HepG2 (cell line): ENCODE measurements at regions not wholly inside any gene's neighbourhood (a gene's known extent, or its start where the extent isn't known, plus 50 kb on each side); places are given as distances from the start of the nearest gene placed in this dataset.

Experiments
- ATAC-seq: fragments of 200-7000 bp; cut with Tn5 transposase; 3 replicates; pipeline ENCODE4 v1.9.1; 2020; ENCODE audit warnings: mild to moderate bottlenecking, moderate library complexity
- BruUV-seq: library from RNA; stranded (reverse); fragments of 400-500 nt; replicated peaks from 2 replicates; lab custom pipeline; 2021; lab: Mats Ljungman, UMichigan
- CTCF ChIA-PET: fragments of 300-600 bp; formaldehyde crosslinking; extraction: SDS; loops from one replicate; lab custom pipeline; 2021; ENCODE audit warnings: low total read pairs, inconsistent platforms, low intra/inter-chr PET ratio; lab: Yijun Ruan, JAX
- POLR2A ChIA-PET: fragments of 350-600 bp; sonication (Branson Sonifier 250); formaldehyde crosslinking; loops from one replicate; lab custom pipeline; 2020; ENCODE audit warnings: antibody characterized with exemption, inconsistent platforms; lab: Yijun Ruan, JAX
- DNase-seq: peaks from one replicate; pipeline ENCODE4 v3.0.0-alpha.2; 2015; ENCODE audit warnings: low spot score
- FAIRE-seq: peaks from 3 replicates; lab custom pipeline; 2011; peaks lifted over from hg19 to GRCh38; lab: Jason Lieb, UNC
- H2AFZ ChIP-seq: one replicate; pipeline ENCODE4 v1.6.1; 2011; ENCODE audit warnings: low read length, inconsistent platforms
- H3K27ac ChIP-seq: fragments of 300-600 bp; 3 replicates; pipeline ENCODE4 v1.8.0; 2011; ENCODE audit warnings: mixed run types, mild to moderate bottlenecking, mixed read lengths, low read length, inconsistent platforms; ENCODE audit not compliant: insufficient read depth; ENCODE audit errors: extremely low read length
- H3K27me3 ChIP-seq, 2 experiments: fragments of 200-600 bp in 1 of 2; 2 replicates in 1 of 2; 3 replicates in 1 of 2; pipeline versions ENCODE4 v1.6.0 to v1.8.0; 2011; ENCODE audit warnings: low read length in 2 of 2, mild to moderate bottlenecking in 2 of 2, moderate library complexity in 2 of 2, inconsistent platforms in 1 of 2; ENCODE audit not compliant: insufficient read depth in 2 of 2, control insufficient read depth in 1 of 2
- H3K36me3 ChIP-seq, 2 experiments: fragments of 200-600 bp in 1 of 2; replicated peaks in 1 of 2; 2 replicates in 1 of 2; 3 replicates in 1 of 2; pipeline versions ENCODE4 v1.5.1 to v1.8.0; 2011; ENCODE audit warnings: low read length in 2 of 2, inconsistent platforms in 1 of 2; ENCODE audit not compliant: insufficient read depth in 2 of 2, control insufficient read depth in 1 of 2
- H3K4me1 ChIP-seq: 2 replicates; pipeline ENCODE4 v1.5.1; 2012; ENCODE audit warnings: low read length, inconsistent platforms; ENCODE audit not compliant: insufficient read depth
- H3K4me2 ChIP-seq: 2 replicates; pipeline ENCODE4 v1.6.0; 2011; ENCODE audit warnings: low read depth, low read length, inconsistent platforms
- H3K4me3 ChIP-seq, 3 experiments: fragments of 200-600 bp in 1 of 3; sonication (generic), shearing (Covaris generic) in 1 of 3; replicated peaks in 1 of 3; 2 replicates each; pipeline ENCODE4 v1.5.1; 2011 to 2016; ENCODE audit warnings: low read length in 3 of 3, inconsistent platforms in 2 of 3, low read depth in 2 of 3, mild to moderate bottlenecking in 2 of 3, control low read depth in 1 of 3, mixed read lengths in 1 of 3; ENCODE audit not compliant: insufficient read depth in 1 of 3
- H3K79me2 ChIP-seq: one replicate; pipeline ENCODE4 v1.6.1; 2011; ENCODE audit warnings: low read length, inconsistent platforms; ENCODE audit not compliant: insufficient read depth
- H3K9ac ChIP-seq: 2 replicates; pipeline ENCODE4 v1.6.0; 2011; ENCODE audit warnings: mild to moderate bottlenecking, low read depth, low read length, inconsistent platforms; ENCODE audit not compliant: insufficient read depth
- H3K9me3 ChIP-seq: 2 replicates; pipeline ENCODE4 v1.5.1; 2012; ENCODE audit warnings: mild to moderate bottlenecking, low read length
- H4K20me1 ChIP-seq: 2 replicates; pipeline ENCODE4 v1.6.0; 2011; ENCODE audit warnings: inconsistent platforms, mild to moderate bottlenecking, low read length, moderate library complexity; ENCODE audit not compliant: insufficient read depth
- HNF4G ChIP-seq, 2 experiments: sonication (generic) in 1 of 2; formaldehyde crosslinking in 1 of 2; IDR thresholded peaks; 2 replicates each; pipeline versions ENCODE4 v1.4.0 to v1.6.1; 2011 to 2020; ENCODE audit warnings: borderline replicate concordance in 2 of 2, low read depth in 2 of 2, mild to moderate bottlenecking in 2 of 2, low read length in 1 of 2, missing genetic modification reagents in 1 of 2, moderate library complexity in 1 of 2
- NFIC ChIP-seq: IDR thresholded peaks from 2 replicates; pipeline ENCODE4 v1.6.1; 2012; ENCODE audit warnings: mild to moderate bottlenecking, low read length, inconsistent platforms
- SETDB1 ChIP-seq: sonication (generic); formaldehyde crosslinking; IDR thresholded peaks from 2 replicates; pipeline ENCODE4 v1.5.1; 2020; ENCODE audit warnings: missing genetic modification reagents, mild to moderate bottlenecking, borderline replicate concordance
- SKI ChIP-seq: fragments of 450-650 bp; IDR thresholded peaks from one replicate; pipeline ENCODE4 v1.6.1; 2018; ENCODE audit warnings: mild to moderate bottlenecking; ENCODE audit not compliant: partially characterized antibody
- THAP11 ChIP-seq: IDR thresholded peaks from 2 replicates; pipeline ENCODE4 v1.6.1; 2016; ENCODE audit warnings: missing biosample characterization, missing genetic modification reagents
- ZIK1 ChIP-seq: sonication (generic); formaldehyde crosslinking; IDR thresholded peaks from 2 replicates; pipeline ENCODE4 v1.5.0; 2020; ENCODE audit warnings: mild to moderate bottlenecking, low read depth, missing genetic modification reagents, borderline replicate concordance
- ZNF205 ChIP-seq: IDR thresholded peaks from 2 replicates; pipeline ENCODE4 v1.6.1; 2018; ENCODE audit warnings: missing biosample characterization, missing genetic modification reagents
- ZNF441 ChIP-seq: sonication (generic); formaldehyde crosslinking; IDR thresholded peaks from 2 replicates; pipeline ENCODE4 v1.7.0; 2021; ENCODE audit warnings: missing genetic modification reagents, borderline replicate concordance
- ZNF878 ChIP-seq: sonication (generic); formaldehyde crosslinking; IDR thresholded peaks from 2 replicates; pipeline ENCODE4 v1.8.1; 2023; ENCODE audit warnings: mild to moderate bottlenecking, missing genetic modification reagents, moderate library complexity
- WGBS: methylation state at CpG from one replicate; pipeline ENCODE4 v1.1.6; 2017; ENCODE audit warnings: low lambda C conversion rate; 5-methylcytosine and 5-hydroxymethylcytosine counted together
- in situ Hi-C: cut with HindIII; loops from 2 replicates; pipeline ENCODE4 v1.10.0; 2017; ENCODE audit warnings: low pct_unique_long_range_greater_than_20kb; ENCODE audit not compliant: extremely low pct_ligation_motif_present
- intact Hi-C: fragments of 100-400 bp; cut with micrococcal nuclease; formaldehyde crosslinking; loops from one replicate; pipeline ENCODE4 v1.10.0; 2022; ENCODE audit not compliant: unreplicated experiment
- TF ChIP-seq, protein P1 (sequence below): sonication (generic); formaldehyde crosslinking; IDR thresholded peaks from 2 replicates; pipeline ENCODE4 v1.4.0; 2020; ENCODE audit warnings: missing genetic modification reagents, borderline replicate concordance
- TF ChIP-seq, protein P2 (sequence below): sonication (generic); formaldehyde crosslinking; IDR thresholded peaks from 2 replicates; pipeline ENCODE4 v1.4.0; 2020; ENCODE audit warnings: missing genetic modification reagents, borderline replicate concordance
- TF ChIP-seq, protein P3 (sequence below), 2 experiments: sonication (generic) in 1 of 2; formaldehyde crosslinking in 1 of 2; IDR thresholded peaks; 2 replicates each; pipeline versions ENCODE4 v1.4.0 to v1.6.1; 2016 to 2020; ENCODE audit warnings: borderline replicate concordance in 1 of 2, low read depth in 1 of 2, mild to moderate bottlenecking in 1 of 2, missing genetic modification reagents in 1 of 2

DNA sequence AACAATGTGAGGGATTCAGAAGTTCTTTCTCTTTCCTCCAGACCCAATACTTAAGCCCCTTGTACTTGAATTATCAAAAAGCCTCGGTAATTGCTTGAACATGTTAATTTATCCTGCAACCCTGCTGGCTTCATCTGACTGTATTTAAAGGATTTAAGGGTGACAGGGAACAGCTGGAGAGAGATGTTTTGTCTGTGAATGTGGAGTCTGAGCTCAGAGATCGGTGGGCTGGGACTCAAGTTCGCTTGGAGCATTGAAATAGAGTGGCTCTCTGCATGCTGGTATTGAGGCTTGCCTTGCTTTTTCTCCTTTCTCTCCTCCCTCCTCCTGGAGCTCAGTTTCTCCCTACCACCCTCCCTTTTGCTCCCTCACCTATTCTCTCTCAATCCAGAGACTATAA lies 73.6 kb downstream of the BOD1L2 start (continued):
- TF ChIP-seq THAP11 (CRISPR knock-in tag): no peak
- TF ChIP-seq, protein P1, sequence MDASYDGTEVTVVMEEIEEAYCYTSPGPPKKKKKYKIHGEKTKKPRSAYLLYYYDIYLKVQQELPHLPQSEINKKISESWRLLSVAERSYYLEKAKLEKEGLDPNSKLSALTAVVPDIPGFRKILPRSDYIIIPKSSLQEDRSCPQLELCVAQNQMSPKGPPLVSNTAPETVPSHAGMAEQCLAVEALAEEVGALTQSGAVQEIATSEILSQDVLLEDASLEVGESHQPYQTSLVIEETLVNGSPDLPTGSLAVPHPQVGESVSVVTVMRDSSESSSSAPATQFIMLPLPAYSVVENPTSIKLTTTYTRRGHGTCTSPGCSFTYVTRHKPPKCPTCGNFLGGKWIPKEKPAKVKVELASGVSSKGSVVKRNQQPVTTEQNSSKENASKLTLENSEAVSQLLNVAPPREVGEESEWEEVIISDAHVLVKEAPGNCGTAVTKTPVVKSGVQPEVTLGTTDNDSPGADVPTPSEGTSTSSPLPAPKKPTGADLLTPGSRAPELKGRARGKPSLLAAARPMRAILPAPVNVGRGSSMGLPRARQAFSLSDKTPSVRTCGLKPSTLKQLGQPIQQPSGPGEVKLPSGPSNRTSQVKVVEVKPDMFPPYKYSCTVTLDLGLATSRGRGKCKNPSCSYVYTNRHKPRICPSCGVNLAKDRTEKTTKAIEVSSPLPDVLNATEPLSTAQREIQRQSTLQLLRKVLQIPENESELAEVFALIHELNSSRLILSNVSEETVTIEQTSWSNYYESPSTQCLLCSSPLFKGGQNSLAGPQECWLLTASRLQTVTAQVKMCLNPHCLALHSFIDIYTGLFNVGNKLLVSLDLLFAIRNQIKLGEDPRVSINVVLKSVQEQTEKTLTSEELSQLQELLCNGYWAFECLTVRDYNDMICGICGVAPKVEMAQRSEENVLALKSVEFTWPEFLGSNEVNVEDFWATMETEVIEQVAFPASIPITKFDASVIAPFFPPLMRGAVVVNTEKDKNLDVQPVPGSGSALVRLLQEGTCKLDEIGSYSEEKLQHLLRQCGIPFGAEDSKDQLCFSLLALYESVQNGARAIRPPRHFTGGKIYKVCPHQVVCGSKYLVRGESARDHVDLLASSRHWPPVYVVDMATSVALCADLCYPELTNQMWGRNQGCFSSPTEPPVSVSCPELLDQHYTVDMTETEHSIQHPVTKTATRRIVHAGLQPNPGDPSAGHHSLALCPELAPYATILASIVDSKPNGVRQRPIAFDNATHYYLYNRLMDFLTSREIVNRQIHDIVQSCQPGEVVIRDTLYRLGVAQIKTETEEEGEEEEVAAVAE: no peak
- TF ChIP-seq ZIK1 (CRISPR knock-in tag): no peak
- no peak for TF ChIP-seq ZNF441 (CRISPR knock-in tag)
- TF ChIP-seq SKI: no peak
- TF ChIP-seq SETDB1 (CRISPR knock-in tag): no peak

GRCh38 chr18:57220930-57221483 lies 74.1 kb downstream of the BOD1L2 start:
- DNase-seq: no peak
- Histone ChIP-seq H2AFZ (no peak overlapping the region), H3K9ac (no peak overlapping the region), H3K4me3 (no peak overlapping the region), H3K4me1 (no peaks in the 10 kb centered on the region), H4K20me1 (no peaks in the 10 kb centered on the region), H3K79me2 (no peaks in the 10 kb centered on the region), H3K27me3 (0 out of 5 replicates have a peak, but pooled peaks cover 0 to 2% of the 10 kb centered on the region in 2 experiments), H3K27ac (no peak overlapping the region), H3K36me3 (no peaks in the 10 kb centered on the region), H3K4me2 (no peak overlapping the region)
- intact Hi-C loops: no loop called here
- no peak for ATAC-seq
- BruUV-seq: no TSS peak
- no peak for FAIRE-seq
- CTCF ChIA-PET: no interaction called here
- POLR2A ChIA-PET: no interaction called here
- in situ Hi-C loops: no loop called here
- TF ChIP-seq HNF4G (IDR thresholded peaks at IDR 0.05; ENCODE audit: borderline replicate concordance, low read depth, low read length) (no peak), HNF4G (CRISPR knock-in tag; IDR thresholded peaks at IDR 0.05; ENCODE audit: borderline replicate concordance, low read depth) (no peak), ZNF205 (CRISPR knock-in tag) (no peak), NFIC (no peak), ZNF878 (CRISPR knock-in tag) (no peak)
- TF ChIP-seq, protein P2, sequence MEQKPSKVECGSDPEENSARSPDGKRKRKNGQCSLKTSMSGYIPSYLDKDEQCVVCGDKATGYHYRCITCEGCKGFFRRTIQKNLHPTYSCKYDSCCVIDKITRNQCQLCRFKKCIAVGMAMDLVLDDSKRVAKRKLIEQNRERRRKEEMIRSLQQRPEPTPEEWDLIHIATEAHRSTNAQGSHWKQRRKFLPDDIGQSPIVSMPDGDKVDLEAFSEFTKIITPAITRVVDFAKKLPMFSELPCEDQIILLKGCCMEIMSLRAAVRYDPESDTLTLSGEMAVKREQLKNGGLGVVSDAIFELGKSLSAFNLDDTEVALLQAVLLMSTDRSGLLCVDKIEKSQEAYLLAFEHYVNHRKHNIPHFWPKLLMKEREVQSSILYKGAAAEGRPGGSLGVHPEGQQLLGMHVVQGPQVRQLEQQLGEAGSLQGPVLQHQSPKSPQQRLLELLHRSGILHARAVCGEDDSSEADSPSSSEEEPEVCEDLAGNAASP (CRISPR knock-in tag): no peak
- TF ChIP-seq, protein P3, sequence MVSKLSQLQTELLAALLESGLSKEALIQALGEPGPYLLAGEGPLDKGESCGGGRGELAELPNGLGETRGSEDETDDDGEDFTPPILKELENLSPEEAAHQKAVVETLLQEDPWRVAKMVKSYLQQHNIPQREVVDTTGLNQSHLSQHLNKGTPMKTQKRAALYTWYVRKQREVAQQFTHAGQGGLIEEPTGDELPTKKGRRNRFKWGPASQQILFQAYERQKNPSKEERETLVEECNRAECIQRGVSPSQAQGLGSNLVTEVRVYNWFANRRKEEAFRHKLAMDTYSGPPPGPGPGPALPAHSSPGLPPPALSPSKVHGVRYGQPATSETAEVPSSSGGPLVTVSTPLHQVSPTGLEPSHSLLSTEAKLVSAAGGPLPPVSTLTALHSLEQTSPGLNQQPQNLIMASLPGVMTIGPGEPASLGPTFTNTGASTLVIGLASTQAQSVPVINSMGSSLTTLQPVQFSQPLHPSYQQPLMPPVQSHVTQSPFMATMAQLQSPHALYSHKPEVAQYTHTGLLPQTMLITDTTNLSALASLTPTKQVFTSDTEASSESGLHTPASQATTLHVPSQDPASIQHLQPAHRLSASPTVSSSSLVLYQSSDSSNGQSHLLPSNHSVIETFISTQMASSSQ (IDR thresholded peaks at IDR 0.05; ENCODE audit: low read depth): no peak
- TF ChIP-seq, protein P3 (CRISPR knock-in tag; IDR thresholded peaks at IDR 0.05; ENCODE audit: borderline replicate concordance): no peak
- TF ChIP-seq, all 625 proteins: peak for 0
- no peaks in the 10 kb centered on the region for H3K9me3 ChIP-seq
- 27% methylated on average over 9 of the region's 9 CpGs for WGBS
